Prostate gland (tissue), 2 donors: ENCODE measurements at regions not wholly inside any gene's neighbourhood (a gene's known extent, or its start where the extent isn't known, plus 50 kb on each side); places are given as distances from the start of the nearest gene placed in this dataset.

Experiments
- POLR2A ChIP-seq: fragments of 450-650 bp; IDR thresholded peaks from one replicate; pipeline ENCODE4 v1.6.1; 2016; ENCODE audit warnings: antibody characterized with exemption, mild to moderate bottlenecking
- TF ChIP-seq, protein P1 (sequence below), 4 experiments: fragments of 200-600 bp in 2 of 4; fragments of 450-650 bp in 2 of 4; sonication (generic) in 2 of 4; IDR thresholded peaks; 1 replicate in 3 of 4; 2 replicates in 1 of 4; pipeline ENCODE4 v1.5.1; 2016 to 2019; ENCODE audit warnings: antibody characterized with exemption in 4 of 4, mild to moderate bottlenecking in 2 of 4, moderate library complexity in 2 of 4

- no peak for TF ChIP-seq POLR2A
- TF ChIP-seq, protein P1, sequence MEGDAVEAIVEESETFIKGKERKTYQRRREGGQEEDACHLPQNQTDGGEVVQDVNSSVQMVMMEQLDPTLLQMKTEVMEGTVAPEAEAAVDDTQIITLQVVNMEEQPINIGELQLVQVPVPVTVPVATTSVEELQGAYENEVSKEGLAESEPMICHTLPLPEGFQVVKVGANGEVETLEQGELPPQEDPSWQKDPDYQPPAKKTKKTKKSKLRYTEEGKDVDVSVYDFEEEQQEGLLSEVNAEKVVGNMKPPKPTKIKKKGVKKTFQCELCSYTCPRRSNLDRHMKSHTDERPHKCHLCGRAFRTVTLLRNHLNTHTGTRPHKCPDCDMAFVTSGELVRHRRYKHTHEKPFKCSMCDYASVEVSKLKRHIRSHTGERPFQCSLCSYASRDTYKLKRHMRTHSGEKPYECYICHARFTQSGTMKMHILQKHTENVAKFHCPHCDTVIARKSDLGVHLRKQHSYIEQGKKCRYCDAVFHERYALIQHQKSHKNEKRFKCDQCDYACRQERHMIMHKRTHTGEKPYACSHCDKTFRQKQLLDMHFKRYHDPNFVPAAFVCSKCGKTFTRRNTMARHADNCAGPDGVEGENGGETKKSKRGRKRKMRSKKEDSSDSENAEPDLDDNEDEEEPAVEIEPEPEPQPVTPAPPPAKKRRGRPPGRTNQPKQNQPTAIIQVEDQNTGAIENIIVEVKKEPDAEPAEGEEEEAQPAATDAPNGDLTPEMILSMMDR (IDR thresholded peaks at IDR 0.05) = no peak
Measured at GRCh38 chr12:20125276-20125798, 243.0 kb upstream of the PDE3A start.
